Heart left ventricle (tissue), 13 donors: ENCODE measurements at regions not wholly inside any gene's neighbourhood (a gene's known extent, or its start where the extent isn't known, plus 50 kb on each side); places are given as distances from the start of the nearest gene placed in this dataset.

Experiments used
- POLR2A ChIP-seq, 2 donors: fragments of 450-650 bp; IDR thresholded peaks; one replicate each; pipeline ENCODE4 v1.6.1; 2017; ENCODE audit warnings: antibody characterized with exemption in 2 of 2, mild to moderate bottlenecking in 2 of 2, moderate library complexity in 2 of 2
- TF ChIP-seq, protein P1 (sequence below), 12 donors: fragments of 200-600 bp; sonication (generic) in 4 of 12; IDR thresholded peaks; one replicate each; pipeline versions ENCODE4 v1.5.0 to v1.8.0; 2018 to 2022; ENCODE audit warnings: antibody characterized with exemption in 12 of 12, mild to moderate bottlenecking in 5 of 12
- donor health status: ischemic (EF 13 %, LVEDD 7.1; RV severe dilation, severe dysfunction).
- donor health status: DM: no; HTN: yes; CAD: no.
- donor health status: DM: no; HTN: no; CAD: no.
- donor health status: ischemic (EF 25% LVEDD 6.9; RV normal size, moderate dysfunction).
- donor health status: ischemic (EF 25% LVEDD 5.7; RV mildly dilated, moderate dysfunction).
- donor health status: ischemic (EF 35%, LVEDD 5.7; RV mildly dilated, moderate dysfunction).
- donor health status: nonischemic (EF 11% LVEDD 7.7; RV severe dilation, severe dysfunction).
- donor health status: DM: yes; HTN: yes; CAD: no.
- donor health status: PGD.
- donor health status: ischemic (EF 29% LVEDD 5.4; RV normal size, mild dysfunction).
- donor health status: nonischemic (EF 23%, LVEDD 6.1; RV moderate dilation, normal function).

DNA sequence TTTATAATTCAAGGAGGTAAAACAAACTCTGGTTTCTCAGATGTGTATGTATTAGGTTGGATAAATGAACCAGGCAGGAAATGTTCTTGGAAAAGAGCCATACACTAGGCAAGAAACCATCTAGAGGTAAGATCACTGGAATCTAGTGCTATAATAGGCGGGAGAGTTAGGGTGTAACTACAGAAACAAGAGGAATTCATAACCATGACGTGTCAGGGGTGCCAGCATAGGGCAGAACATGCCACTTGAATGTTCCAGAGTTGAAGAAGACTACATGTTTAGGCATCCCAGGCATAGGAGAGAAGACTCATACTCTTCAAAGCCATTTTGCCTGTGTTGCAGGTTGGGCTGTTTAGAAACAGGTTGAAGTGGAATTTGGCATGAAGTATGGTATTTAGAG lies 198.7 kb downstream of the CCNG2 start:
- no peak for TF ChIP-seq POLR2A (IDR thresholded peaks at IDR 0.05)
- TF ChIP-seq, protein P1, sequence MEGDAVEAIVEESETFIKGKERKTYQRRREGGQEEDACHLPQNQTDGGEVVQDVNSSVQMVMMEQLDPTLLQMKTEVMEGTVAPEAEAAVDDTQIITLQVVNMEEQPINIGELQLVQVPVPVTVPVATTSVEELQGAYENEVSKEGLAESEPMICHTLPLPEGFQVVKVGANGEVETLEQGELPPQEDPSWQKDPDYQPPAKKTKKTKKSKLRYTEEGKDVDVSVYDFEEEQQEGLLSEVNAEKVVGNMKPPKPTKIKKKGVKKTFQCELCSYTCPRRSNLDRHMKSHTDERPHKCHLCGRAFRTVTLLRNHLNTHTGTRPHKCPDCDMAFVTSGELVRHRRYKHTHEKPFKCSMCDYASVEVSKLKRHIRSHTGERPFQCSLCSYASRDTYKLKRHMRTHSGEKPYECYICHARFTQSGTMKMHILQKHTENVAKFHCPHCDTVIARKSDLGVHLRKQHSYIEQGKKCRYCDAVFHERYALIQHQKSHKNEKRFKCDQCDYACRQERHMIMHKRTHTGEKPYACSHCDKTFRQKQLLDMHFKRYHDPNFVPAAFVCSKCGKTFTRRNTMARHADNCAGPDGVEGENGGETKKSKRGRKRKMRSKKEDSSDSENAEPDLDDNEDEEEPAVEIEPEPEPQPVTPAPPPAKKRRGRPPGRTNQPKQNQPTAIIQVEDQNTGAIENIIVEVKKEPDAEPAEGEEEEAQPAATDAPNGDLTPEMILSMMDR (IDR thresholded peaks at IDR 0.05) = no peak
